Activated T-cell treated with anti-CD3 and anti-CD28 coated beads, Interleukin-2, amount 50 U/mL, for 4 hours (primary cell): ENCODE measurements at regions not wholly inside any gene's neighbourhood (a gene's known extent, or its start where the extent isn't known, plus 50 kb on each side); places are given as distances from the start of the nearest gene placed in this dataset.

Experiments used
- ATAC-seq, 2 donors: fragments of 200-7000 bp; cut with Tn5 transposase; one replicate each; pipeline ENCODE4 v1.10.0; 2021
- DNase-seq: peaks from one replicate; pipeline ENCODE4 v3.0.0-alpha.2; 2020
- H3K27me3 Mint-ChIP-seq: one replicate; pipeline ENCODE4 v1.8.0; 2021; ENCODE audit warnings: low read depth, mixed read lengths
- H3K36me3 Mint-ChIP-seq: one replicate; pipeline ENCODE4 v1.8.0; 2022; ENCODE audit warnings: mixed read lengths; ENCODE audit not compliant: insufficient read depth
- H3K4me1 Mint-ChIP-seq: one replicate; pipeline ENCODE4 v1.8.0; 2021; ENCODE audit warnings: low read depth, mixed read lengths
- H3K4me3 Mint-ChIP-seq: one replicate; pipeline ENCODE4 v1.8.0; 2021; ENCODE audit warnings: mild to moderate bottlenecking, moderate library complexity, mixed read lengths
- H3K9me3 Mint-ChIP-seq: one replicate; pipeline ENCODE4 v1.8.0; 2021; ENCODE audit warnings: mixed read lengths

- DNase-seq (no peak), ATAC-seq (no peak)
- no peaks in the 10 kb centered on the region for H3K9me3 Mint-ChIP-seq
- no peaks in the 10 kb centered on the region for H3K4me1 Mint-ChIP-seq
- no peak overlapping the region for H3K4me3 Mint-ChIP-seq
- peaks cover 2% of the 10 kb centered on the region for H3K27me3 Mint-ChIP-seq
- no peaks in the 10 kb centered on the region for H3K36me3 Mint-ChIP-seq
Measured at GRCh38 chr18:61756244-61756643, 136.6 kb downstream of the RNF152 start.

DNA sequence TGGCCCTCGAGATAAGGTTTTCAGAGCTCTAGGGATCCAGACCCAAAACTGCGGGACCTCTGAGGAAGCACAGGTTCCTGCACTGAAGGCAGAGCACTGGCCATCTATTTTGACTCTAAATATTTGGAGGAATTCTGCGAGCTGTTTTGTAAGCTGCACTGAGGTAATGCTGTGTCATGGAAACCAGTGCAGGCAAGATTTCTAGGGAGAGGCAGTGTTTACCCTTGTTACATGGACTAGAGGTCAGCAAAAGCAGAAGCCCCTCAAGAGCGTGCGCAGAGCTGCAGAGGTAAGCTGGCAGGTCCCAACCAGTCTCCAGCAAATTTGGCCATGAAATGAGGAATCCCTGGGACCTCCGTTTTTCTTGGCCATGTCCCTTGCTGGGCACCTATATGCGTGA lies 137.3 kb downstream of the RNF152 start:
- Mint-ChIP-seq H3K9me3 (no peaks in the 10 kb centered on the region), H3K27me3 (no peaks in the 10 kb centered on the region), H3K4me1 (no peaks in the 10 kb centered on the region), H3K4me3 (no peak overlapping the region), H3K36me3 (no peaks in the 10 kb centered on the region)
- ATAC-seq (no peak), DNase-seq (no peak)

DNA sequence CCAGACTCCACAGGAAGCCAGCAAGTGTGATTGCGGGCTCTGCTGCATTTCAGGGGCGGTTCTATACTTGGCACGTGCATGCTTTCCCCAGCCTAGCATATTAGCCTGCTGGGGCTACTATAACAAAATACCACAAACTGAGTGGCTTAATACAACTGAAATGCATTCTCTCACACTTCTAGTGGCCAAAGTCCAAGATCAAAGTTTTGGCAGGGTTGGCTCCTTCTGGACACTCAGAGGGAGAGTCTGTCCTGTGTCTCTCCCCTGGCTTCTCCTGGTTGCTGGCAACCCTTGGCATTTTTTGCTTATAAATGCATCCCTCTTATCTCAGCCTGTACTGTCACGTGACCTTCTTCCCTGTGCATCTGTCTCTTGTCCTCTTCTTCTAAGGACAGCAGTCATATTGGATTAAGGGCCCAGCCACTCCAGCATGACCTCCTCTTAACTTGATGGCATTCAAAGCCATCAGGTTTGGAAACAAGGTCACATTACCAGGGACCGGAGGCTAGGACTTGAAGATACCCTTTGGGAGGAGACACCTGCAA lies 138.7 kb downstream of the RNF152 start:
- no peaks in the 10 kb centered on the region for H3K4me1 Mint-ChIP-seq
- no peaks in the 10 kb centered on the region for H3K27me3 Mint-ChIP-seq

GRCh38 chr18:61753373-61753772 lies 139.4 kb downstream of the RNF152 start:
- Mint-ChIP-seq H3K4me1 (no peaks in the 10 kb centered on the region), H3K27me3 (no peaks in the 10 kb centered on the region), H3K9me3 (no peaks in the 10 kb centered on the region), H3K36me3 (no peaks in the 10 kb centered on the region), H3K4me3 (no peak overlapping the region)
- ATAC-seq (no peak), DNase-seq (no peak)

More for the DNA sequence above, 138.7 kb downstream of the RNF152 start:
- ATAC-seq, result no peak
- no peaks in the 10 kb centered on the region for H3K9me3 Mint-ChIP-seq
- no peaks in the 10 kb centered on the region for H3K36me3 Mint-ChIP-seq
- no peak overlapping the region for H3K4me3 Mint-ChIP-seq
- no peak for DNase-seq

GRCh38 chr18:61752973-61753372 lies 139.8 kb downstream of the RNF152 start:
- Mint-ChIP-seq H3K4me3 (no peak overlapping the region), H3K9me3 (no peaks in the 10 kb centered on the region), H3K36me3 (no peaks in the 10 kb centered on the region), H3K4me1 (no peaks in the 10 kb centered on the region), H3K27me3 (no peaks in the 10 kb centered on the region)
- ATAC-seq, result no peak
- no peak for DNase-seq

DNA sequence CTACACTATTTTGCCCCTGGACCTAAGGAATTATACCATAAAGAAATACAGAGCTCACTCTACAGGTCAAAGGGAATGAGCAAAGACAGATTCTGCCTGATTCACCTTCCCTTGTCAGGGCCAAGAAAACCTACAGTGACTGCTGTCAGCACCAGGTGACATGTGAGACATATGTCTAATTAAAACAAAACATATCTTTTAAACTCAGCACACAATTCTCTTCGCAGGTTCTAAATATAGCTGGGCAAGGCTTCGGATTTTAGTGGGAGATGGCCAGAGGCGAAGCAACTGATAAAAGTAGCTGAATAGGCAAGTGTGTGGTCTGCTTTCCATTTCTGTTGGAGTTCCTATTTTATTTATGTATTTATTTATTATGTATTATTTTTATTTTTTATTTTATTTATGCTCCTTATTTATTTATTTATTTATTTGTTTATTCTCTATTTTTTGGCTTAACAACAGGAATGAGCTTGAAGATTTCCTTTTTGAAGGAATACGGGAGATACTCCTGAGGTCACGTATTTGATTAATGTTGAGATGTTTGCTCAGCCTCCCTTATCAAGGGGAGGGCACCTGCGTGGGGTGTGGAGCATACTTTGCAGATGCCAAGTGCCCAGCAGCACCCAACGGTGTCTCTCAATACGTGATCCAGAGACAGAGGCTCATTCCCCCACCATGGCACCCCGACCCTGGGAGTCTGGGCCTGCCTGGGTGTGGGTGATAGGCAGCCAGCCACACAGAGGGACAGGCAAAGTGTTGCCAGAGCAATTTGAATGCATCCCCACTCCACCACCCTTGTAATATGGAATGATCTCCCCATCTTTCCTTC lies 141.8 kb downstream of the RNF152 start:
- Mint-ChIP-seq H3K4me1 (no peaks in the 10 kb centered on the region), H3K9me3 (no peaks in the 10 kb centered on the region), H3K4me3 (no peak overlapping the region), H3K27me3 (no peaks in the 10 kb centered on the region), H3K36me3 (no peaks in the 10 kb centered on the region)
- no peak for ATAC-seq
- DNase-seq, result no peak

- Mint-ChIP-seq H3K4me3 (no peak overlapping the region), H3K4me1 (no peaks in the 10 kb centered on the region), H3K27me3 (no peaks in the 10 kb centered on the region), H3K9me3 (no peaks in the 10 kb centered on the region), H3K36me3 (no peaks in the 10 kb centered on the region)
- ATAC-seq (no peak), DNase-seq (no peak)
Measured at GRCh38 chr18:61749546-61749945, 143.3 kb downstream of the RNF152 start.

- no peaks in the 10 kb centered on the region for H3K27me3 Mint-ChIP-seq
- H3K4me3 Mint-ChIP-seq, result no peak overlapping the region
- H3K9me3 Mint-ChIP-seq, result no peaks in the 10 kb centered on the region
- no peaks in the 10 kb centered on the region for H3K36me3 Mint-ChIP-seq
- H3K4me1 Mint-ChIP-seq, result no peaks in the 10 kb centered on the region
- no peak for DNase-seq
- no peak for ATAC-seq
Measured at GRCh38 chr18:61749031-61749430, 143.8 kb downstream of the RNF152 start.

- Mint-ChIP-seq H3K9me3 (no peaks in the 10 kb centered on the region), H3K36me3 (no peaks in the 10 kb centered on the region), H3K4me3 (no peak overlapping the region), H3K27me3 (no peaks in the 10 kb centered on the region), H3K4me1 (no peaks in the 10 kb centered on the region)
- ATAC-seq (no peak), DNase-seq (no peak)
Measured at GRCh38 chr18:61748004-61748403, 144.8 kb downstream of the RNF152 start.

DNA sequence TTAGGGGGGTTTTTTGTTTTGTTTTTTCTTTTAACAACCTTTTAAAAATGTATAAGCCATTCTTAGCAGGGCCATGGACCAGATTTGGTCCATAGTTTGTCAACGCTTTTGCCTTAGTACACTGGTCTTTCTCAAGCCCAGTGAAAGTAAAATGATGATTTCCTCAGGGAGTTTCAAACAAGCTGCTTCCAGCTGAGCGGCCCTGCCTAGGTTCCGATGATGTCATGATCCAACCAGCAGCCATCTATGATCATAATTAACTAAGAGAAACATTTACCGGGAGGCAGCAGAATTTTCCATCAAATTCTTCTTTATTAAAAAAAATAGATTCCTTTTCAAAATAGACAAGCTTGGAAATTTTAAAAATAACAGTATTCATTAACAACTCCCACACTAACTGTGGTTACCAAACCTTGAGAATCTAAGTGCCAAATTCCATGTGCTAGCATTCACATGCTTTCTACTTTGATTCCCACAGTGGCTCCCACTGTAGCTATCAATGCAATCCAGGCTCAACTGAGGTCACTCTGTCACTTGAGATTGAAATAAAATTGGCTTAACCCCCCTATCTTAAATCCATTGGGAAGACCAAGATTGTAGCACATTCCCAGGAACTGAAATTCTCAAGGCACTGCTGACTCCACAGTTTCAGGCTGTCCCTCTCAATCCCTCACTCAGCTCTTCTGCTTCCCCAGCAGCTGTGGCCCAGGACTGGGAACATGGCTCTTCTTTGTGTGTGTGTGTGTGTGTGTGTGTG lies 148.9 kb downstream of the RNF152 start:
- no peak overlapping the region for H3K4me3 Mint-ChIP-seq
- ATAC-seq (no peak), DNase-seq (no peak)
- H3K4me1 Mint-ChIP-seq, result no peaks in the 10 kb centered on the region
- no peaks in the 10 kb centered on the region for H3K36me3 Mint-ChIP-seq
- H3K27me3 Mint-ChIP-seq, result no peaks in the 10 kb centered on the region
- H3K9me3 Mint-ChIP-seq, result no peaks in the 10 kb centered on the region

GRCh38 chr18:61742565-61743429 lies 150.0 kb downstream of the RNF152 start:
- H3K4me3 Mint-ChIP-seq, result no peak overlapping the region
- H3K36me3 Mint-ChIP-seq, result no peaks in the 10 kb centered on the region
- DNase-seq, result no peak
- no peak for ATAC-seq
- no peaks in the 10 kb centered on the region for H3K4me1 Mint-ChIP-seq
- no peaks in the 10 kb centered on the region for H3K9me3 Mint-ChIP-seq
- no peaks in the 10 kb centered on the region for H3K27me3 Mint-ChIP-seq

GRCh38 chr18:61741881-61742454 lies 150.8 kb downstream of the RNF152 start:
- H3K4me3 Mint-ChIP-seq, result no peak overlapping the region
- no peaks in the 10 kb centered on the region for H3K27me3 Mint-ChIP-seq
- no peaks in the 10 kb centered on the region for H3K9me3 Mint-ChIP-seq
- no peaks in the 10 kb centered on the region for H3K4me1 Mint-ChIP-seq
- no peaks in the 10 kb centered on the region for H3K36me3 Mint-ChIP-seq
- DNase-seq (no peak), ATAC-seq (no peak)

DNA sequence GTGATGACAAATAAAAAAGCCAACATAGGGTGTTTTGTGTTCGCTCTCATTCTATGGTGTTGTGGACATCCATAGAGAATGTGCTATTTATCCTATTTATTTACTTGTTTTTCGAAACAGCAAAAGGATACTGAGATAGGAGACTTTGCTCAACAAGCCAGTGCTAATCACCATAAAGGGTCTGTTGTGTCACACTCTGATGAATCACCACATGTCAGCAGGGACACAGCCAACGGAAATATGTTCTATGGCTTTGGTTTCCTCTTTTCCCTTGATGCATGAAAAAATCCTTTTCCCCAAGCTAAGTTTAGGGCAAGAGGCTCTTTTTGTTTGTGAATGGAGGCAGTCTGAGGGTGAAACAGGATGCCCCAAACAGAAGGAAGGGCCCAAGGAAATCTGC lies 154.3 kb downstream of the RNF152 start:
- Mint-ChIP-seq H3K27me3 (no peaks in the 10 kb centered on the region), H3K9me3 (no peaks in the 10 kb centered on the region), H3K4me3 (no peak overlapping the region), H3K36me3 (no peaks in the 10 kb centered on the region), H3K4me1 (no peaks in the 10 kb centered on the region)
- DNase-seq (no peak), ATAC-seq (no peak)

- DNase-seq, result no peak
- H3K36me3 Mint-ChIP-seq, result no peaks in the 10 kb centered on the region
- no peaks in the 10 kb centered on the region for H3K9me3 Mint-ChIP-seq
- H3K27me3 Mint-ChIP-seq, result no peaks in the 10 kb centered on the region
- no peak for ATAC-seq
- H3K4me1 Mint-ChIP-seq, result no peaks in the 10 kb centered on the region
- H3K4me3 Mint-ChIP-seq, result no peak overlapping the region
Measured at GRCh38 chr18:61738042-61738441, 154.8 kb downstream of the RNF152 start.
